ENCODE measurements at regions not wholly inside any gene's neighbourhood (a gene's known extent, or its start where the extent isn't known, plus 50 kb on each side); places are given as distances from the start of the nearest gene placed in this dataset.
"Not testable (repeated sequence)": the region's sequence is repeated elsewhere in the genome, so short reads cannot be mapped to it uniquely, and the experiment has no call there.

GRCh38 chr4:138579146-138579545, 337.0 kb upstream of the SLC7A11 start:
- no peaks in the 10 kb centered on the region for H3K27me3 ChIP-seq (ENCODE audit: control insufficient read depth in 1 of 2, insufficient read depth in 2 of 2, low read length in 2 of 2)
- no peaks in the 10 kb centered on the region for H3K4me1 Mint-ChIP-seq (ENCODE audit: low read depth)
- no peak overlapping the region for H3K27ac ChIP-seq (ENCODE audit: low read depth in 1 of 2, low read length in 2 of 2)
- no peaks in the 10 kb centered on the region for H3K36me3 Mint-ChIP-seq (ENCODE audit: low read depth)
- H3K9me3 Mint-ChIP-seq: peaks cover 15% of the 10 kb centered on the region
- H3K4me1 ChIP-seq (ENCODE audit: insufficient read depth, low read length): no peaks in the 10 kb centered on the region
- H3K4me3 Mint-ChIP-seq: no peak overlapping the region
- CTCF ChIA-PET: no interaction called here
- ATAC-seq (ENCODE audit: poor library complexity) (no peak), DNase-seq (no peak)
- intact Hi-C loops (cut with DNase I, micrococcal nuclease): no loop called here
- no peaks in the 10 kb centered on the region for H3K27me3 Mint-ChIP-seq
- no peak for TF ChIP-seq CTCF (IDR thresholded peaks at IDR 0.05)
- H3K36me3 ChIP-seq (ENCODE audit: insufficient read depth, low read length): no peaks in the 10 kb centered on the region
- no peak overlapping the region for H3K27ac Mint-ChIP-seq
- peaks cover 0 to 10% of the 10 kb centered on the region in 2 experiments for H3K9me3 ChIP-seq (ENCODE audit: control insufficient read depth in 1 of 2, insufficient read depth in 1 of 2, low read length in 2 of 2)
- POLR2A ChIA-PET: no interaction called here
- H3K4me3 ChIP-seq (ENCODE audit: low read length): no peak overlapping the region

- CTCF ChIA-PET: interaction anchor here (0.9 kb wide), 1 partner anchor 9 kb away, joined by 3 read pairs; no protein-coding TSS in a partner anchor
- POLR2A ChIA-PET; H3K36me3 Mint-ChIP-seq (ENCODE audit: low read depth); ATAC-seq (ENCODE audit: poor library complexity); H3K9me3 ChIP-seq (ENCODE audit: control insufficient read depth in 1 of 2, insufficient read depth in 1 of 2, low read length in 2 of 2); H3K4me3 ChIP-seq (ENCODE audit: low read length); H3K27ac ChIP-seq (ENCODE audit: low read depth in 1 of 2, low read length in 2 of 2); H3K4me1 ChIP-seq (ENCODE audit: insufficient read depth, low read length); intact Hi-C loops (cut with DNase I, micrococcal nuclease); H3K27me3 Mint-ChIP-seq; H3K36me3 ChIP-seq (ENCODE audit: insufficient read depth, low read length); H3K4me1 Mint-ChIP-seq (ENCODE audit: low read depth); H3K27ac Mint-ChIP-seq; H3K4me3 Mint-ChIP-seq; H3K27me3 ChIP-seq (ENCODE audit: control insufficient read depth in 1 of 2, insufficient read depth in 2 of 2, low read length in 2 of 2); DNase-seq: not testable (repeated sequence)
- H3K9me3 Mint-ChIP-seq: peaks cover 15% of the 10 kb centered on the region
Observed at GRCh38 chr4:138577826-138578225, 335.7 kb upstream of the SLC7A11 start.

GRCh38 chr4:138577145-138577544, 335.0 kb upstream of the SLC7A11 start:
- no peak for TF ChIP-seq CTCF (IDR thresholded peaks at IDR 0.05)
- Histone ChIP-seq H3K9me3 (ENCODE audit: control insufficient read depth in 1 of 2, insufficient read depth in 1 of 2, low read length in 2 of 2) (peaks cover 0 to 10% of the 10 kb centered on the region in 2 experiments), H3K27ac (ENCODE audit: low read depth in 1 of 2, low read length in 2 of 2) (no peak overlapping the region), H3K36me3 (ENCODE audit: insufficient read depth, low read length) (no peaks in the 10 kb centered on the region), H3K27me3 (ENCODE audit: control insufficient read depth in 1 of 2, insufficient read depth in 2 of 2, low read length in 2 of 2) (no peaks in the 10 kb centered on the region), H3K4me1 (ENCODE audit: insufficient read depth, low read length) (no peaks in the 10 kb centered on the region), H3K4me3 (ENCODE audit: low read length) (no peak overlapping the region)
- Mint-ChIP-seq H3K9me3 (peaks cover 15% of the 10 kb centered on the region), H3K27ac (no peak overlapping the region), H3K36me3 (ENCODE audit: low read depth) (no peaks in the 10 kb centered on the region), H3K4me1 (ENCODE audit: low read depth) (no peaks in the 10 kb centered on the region), H3K27me3 (no peaks in the 10 kb centered on the region), H3K4me3 (no peak overlapping the region)
- ChIA-PET CTCF (no interaction called here), POLR2A (no interaction called here)
- intact Hi-C loops (cut with DNase I, micrococcal nuclease): no loop called here
- no peak for ATAC-seq (ENCODE audit: poor library complexity)
- no peak for DNase-seq

GRCh38 chr4:138576684-138577083, 334.5 kb upstream of the SLC7A11 start:
- Mint-ChIP-seq H3K9me3 (peaks cover 15% of the 10 kb centered on the region), H3K36me3 (ENCODE audit: low read depth) (no peaks in the 10 kb centered on the region), H3K27ac (no peak overlapping the region), H3K4me1 (ENCODE audit: low read depth) (no peaks in the 10 kb centered on the region), H3K4me3 (no peak overlapping the region), H3K27me3 (no peaks in the 10 kb centered on the region)
- H3K4me1 ChIP-seq (ENCODE audit: insufficient read depth, low read length): no peaks in the 10 kb centered on the region
- POLR2A ChIA-PET: no interaction called here
- DNase-seq: no peak
- no peak for ATAC-seq (ENCODE audit: poor library complexity)
- H3K9me3 ChIP-seq (ENCODE audit: control insufficient read depth in 1 of 2, insufficient read depth in 1 of 2, low read length in 2 of 2): peaks cover 0 to 10% of the 10 kb centered on the region in 2 experiments
- TF ChIP-seq CTCF (IDR thresholded peaks at IDR 0.05): no peak
- H3K36me3 ChIP-seq (ENCODE audit: insufficient read depth, low read length): no peaks in the 10 kb centered on the region
- CTCF ChIA-PET: no interaction called here
- H3K27ac ChIP-seq (ENCODE audit: low read depth in 1 of 2, low read length in 2 of 2): no peak overlapping the region
- H3K4me3 ChIP-seq (ENCODE audit: low read length): no peak overlapping the region
- intact Hi-C loops (cut with DNase I, micrococcal nuclease): no loop called here
- H3K27me3 ChIP-seq (ENCODE audit: control insufficient read depth in 1 of 2, insufficient read depth in 2 of 2, low read length in 2 of 2): no peaks in the 10 kb centered on the region

Data from CD4-positive, alpha-beta T cell (primary cell).